ENCODE measurements at regions not wholly inside any gene's neighbourhood (a gene's known extent, or its start where the extent isn't known, plus 50 kb on each side); places are given as distances from the start of the nearest gene placed in this dataset.
A peak's percentile ranks its signal among the peaks of the same experiment; 100 is the strongest.

DNA sequence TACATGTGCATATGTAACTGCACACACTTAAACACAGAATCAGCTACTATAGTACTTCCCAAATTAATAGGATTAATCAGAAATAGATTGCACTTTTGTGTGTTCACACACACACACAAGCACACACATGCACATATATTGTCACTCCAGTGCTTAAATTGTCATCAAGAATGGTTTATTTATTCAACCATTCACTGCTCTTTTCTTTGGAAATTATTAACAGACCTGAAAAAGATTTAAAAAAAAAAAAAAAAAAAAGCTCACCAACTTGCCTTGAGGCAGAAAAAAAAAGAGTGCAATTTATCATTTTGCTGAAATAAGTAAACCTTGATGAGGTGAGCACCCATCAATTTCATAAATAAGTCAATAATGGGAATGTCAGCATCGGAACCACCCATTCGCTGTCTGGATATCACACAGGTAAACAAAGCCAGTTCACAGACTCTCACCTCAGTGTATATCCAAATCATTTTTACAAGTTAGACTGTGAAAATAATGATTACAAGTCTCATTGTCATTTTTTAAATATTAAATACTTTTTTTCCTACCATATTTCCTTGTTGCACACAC is 562.8 kb downstream of the BNC2 start:
- DNase-seq = no peak

- no peak for DNase-seq
These were observed 561.8 kb downstream of the BNC2 start for GRCh38 chr9:16308645-16309044.

GRCh38 chr9:16309082-16309468 is 561.4 kb downstream of the BNC2 start:
- DNase-seq = no peak

DNA sequence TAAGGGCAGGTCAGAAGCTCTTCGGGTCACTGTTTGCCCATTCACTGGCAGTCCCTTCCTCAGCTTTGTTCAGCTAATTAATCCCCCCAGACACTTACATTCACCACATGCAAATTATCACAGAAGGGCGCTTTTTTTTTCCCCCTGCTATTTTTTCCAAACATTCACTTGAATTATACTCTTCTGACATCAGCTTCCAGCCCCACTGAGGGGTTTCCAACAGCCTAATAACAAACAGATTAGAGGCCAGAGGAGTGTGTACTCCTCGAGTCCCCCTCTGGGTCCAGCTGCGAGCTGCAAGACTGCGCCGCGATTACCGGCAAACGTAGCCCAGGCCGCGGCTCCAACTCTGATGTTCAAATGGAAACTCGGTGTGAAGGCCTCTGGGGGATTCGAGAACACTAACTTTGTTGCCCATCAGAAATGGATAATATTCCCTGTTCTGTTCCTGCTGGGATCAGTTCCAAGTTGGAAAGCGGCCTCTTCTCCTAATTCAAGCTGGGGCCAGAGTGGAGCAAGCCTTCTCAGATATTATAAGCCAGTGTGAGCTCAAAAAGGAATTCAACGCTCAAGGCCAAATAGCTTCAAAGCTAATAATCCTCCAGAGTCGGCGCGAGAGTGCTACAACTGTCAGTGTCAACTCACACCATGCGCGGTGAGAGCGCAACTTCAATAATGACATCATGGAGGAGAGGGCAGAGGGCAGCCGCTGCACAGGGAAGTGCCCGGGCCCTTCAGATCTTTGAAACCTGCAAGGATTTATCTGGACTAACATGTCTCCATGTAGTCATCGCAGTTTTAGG is 560.8 kb downstream of the BNC2 start:
- DNase-seq = peak in 4 of 58 donors; percentile 8 to 37 (median 13)

- DNase-seq = peak in 2 of 58 donors; percentile 13 to 30
These were observed 560.0 kb downstream of the BNC2 start for GRCh38 chr9:16310278-16311110.

DNA sequence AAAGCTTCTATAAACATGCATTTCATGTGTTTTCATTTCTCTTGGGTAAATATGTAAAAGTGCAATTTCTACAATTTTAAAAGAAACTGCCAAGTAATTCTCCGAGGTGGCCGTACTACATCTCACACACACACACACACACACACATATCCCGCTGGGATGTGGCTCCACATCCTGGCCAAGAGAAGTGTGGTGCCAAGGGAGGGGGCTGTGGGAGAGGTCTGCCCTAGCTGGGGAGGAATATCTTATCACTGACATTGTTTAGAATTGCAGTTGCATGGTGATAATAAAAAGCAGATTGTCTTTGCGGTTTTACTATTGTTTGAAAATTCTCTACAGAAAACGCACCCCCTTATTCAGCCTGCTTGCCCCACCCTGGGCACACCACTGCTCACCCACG is 558.4 kb downstream of the BNC2 start:
- DNase-seq = no peak

DNA sequence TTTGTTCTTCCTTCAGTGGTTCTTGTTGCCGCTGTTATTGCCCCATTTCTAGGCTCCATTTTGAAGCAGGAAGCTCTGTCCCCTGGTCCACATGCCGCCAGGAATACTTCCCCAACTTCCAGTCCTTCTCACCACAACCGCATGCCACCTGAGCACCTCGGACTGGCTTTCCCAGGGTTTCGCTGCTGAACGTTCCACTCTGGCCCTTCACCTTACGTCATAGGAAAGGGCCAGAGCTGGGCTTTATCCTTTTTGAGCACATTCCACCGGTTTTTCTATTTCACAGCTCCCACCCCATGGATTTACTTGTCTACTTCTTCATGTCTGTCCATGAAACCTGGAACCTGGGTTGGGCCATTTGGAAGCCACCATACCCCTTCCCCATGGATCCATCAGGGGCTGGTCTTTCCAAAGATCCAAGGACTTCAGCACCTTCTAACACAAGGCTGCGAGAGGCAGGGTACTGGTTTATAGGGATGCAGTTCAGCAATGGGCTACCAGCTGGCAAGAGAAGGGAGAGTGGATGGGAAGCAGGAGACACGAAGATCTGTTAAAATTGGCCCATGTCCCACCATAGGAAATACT is 557.4 kb downstream of the BNC2 start:
- no peak for DNase-seq

DNA sequence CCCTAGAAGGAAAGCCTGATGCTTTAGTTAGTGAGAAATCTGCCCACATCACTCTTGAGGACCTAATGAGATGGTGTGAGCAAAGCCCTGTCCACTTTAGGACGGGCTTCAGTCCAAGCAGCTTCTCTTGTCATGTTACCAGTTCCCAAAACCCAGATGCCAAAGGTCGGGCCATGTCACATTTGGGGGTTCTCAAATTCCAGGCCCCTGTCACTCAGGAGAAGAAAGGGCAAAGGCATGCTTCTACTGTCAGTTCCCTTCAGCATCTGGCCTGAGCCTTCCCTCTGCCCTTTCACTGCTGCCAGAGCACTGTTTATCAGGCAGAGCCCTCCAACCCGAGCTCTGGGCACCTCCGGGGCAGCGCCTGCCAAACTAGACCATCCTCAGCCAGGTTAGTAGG is 556.0 kb downstream of the BNC2 start:
- no peak for DNase-seq

DNA sequence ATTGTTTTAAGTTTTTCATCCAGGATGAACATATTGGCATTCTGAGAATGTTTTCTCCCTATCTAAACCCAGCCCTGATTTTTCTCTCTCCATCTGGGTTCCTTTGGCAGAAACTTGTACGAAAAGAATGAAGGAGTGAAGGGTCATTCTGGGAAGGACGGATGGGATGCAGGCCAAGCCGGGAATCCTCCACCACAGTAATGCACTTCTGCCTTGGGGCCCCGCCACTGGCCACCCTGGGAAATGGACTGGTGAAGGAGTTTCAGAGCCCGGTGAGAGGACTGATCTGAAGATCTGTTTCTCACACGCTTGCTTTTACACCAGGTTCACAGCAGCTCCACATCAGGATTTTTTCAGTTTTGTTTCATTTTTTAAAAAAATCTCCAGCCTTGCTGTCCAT is 554.8 kb downstream of the BNC2 start:
- DNase-seq = no peak

GRCh38 chr9:16316456-16316855 is 554.0 kb downstream of the BNC2 start:
- DNase-seq = no peak

- peak in 17 of 58 donors; percentile 11 to 45 (median 23) for DNase-seq
These were observed 553.3 kb downstream of the BNC2 start for GRCh38 chr9:16316911-16317817.

DNA sequence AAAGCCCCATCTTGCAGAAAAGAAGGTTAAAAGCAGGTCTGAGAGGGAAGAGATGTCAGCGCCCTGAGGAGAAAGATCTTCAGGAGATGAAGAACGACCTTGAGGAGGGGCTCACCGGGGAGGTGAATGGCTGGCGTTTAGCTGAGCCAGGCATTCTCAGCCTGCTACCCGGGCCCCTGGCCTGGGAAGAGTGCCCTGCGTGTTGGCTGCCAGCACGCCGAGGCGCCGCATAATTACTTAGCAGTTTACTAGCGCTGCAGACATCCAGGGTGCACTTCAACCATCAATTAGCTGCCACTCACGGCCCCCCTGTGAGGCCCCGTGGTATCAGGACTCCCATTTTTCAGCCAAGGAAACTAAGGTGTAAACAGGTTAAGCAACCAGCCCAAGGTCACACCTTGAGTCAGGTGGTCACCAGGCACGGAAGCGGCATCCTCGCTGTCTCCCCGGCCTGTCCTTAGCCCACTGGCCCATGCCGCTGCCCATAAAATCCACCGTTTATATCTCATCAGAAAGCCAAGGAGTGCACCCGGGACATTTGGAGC is 551.9 kb downstream of the BNC2 start:
- peak in 29 of 58 donors; percentile 11 to 66 (median 34) for DNase-seq

- DNase-seq = no peak
These were observed 550.8 kb downstream of the BNC2 start for GRCh38 chr9:16319646-16320045.

DNA sequence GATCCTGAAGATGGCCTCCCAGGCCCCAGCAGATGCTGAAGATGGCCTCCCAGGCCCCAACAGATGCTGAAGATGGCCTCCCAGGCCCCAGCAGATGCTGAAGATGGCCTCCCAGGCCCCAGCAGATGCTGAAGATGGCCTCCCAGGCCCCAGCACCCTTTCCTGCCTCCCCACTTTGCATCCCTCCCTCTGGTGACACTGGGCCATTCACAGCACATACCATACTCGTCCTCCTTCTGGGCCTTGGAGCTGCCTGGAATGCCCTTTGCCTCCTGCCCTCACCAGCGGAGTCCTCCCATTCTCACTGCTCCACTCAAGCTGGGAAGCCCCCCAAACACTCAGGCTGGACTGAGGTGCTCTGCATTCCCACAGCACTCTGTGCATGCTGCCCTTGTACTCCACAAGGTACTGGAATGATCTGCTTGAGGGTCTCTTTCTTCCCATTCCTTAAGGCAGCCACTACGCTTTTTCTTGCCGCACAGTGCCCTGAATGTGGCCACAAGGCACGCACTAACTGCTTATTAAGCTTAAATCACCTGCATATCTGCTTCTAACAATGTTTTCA is 550.0 kb downstream of the BNC2 start:
- DNase-seq = no peak

DNA sequence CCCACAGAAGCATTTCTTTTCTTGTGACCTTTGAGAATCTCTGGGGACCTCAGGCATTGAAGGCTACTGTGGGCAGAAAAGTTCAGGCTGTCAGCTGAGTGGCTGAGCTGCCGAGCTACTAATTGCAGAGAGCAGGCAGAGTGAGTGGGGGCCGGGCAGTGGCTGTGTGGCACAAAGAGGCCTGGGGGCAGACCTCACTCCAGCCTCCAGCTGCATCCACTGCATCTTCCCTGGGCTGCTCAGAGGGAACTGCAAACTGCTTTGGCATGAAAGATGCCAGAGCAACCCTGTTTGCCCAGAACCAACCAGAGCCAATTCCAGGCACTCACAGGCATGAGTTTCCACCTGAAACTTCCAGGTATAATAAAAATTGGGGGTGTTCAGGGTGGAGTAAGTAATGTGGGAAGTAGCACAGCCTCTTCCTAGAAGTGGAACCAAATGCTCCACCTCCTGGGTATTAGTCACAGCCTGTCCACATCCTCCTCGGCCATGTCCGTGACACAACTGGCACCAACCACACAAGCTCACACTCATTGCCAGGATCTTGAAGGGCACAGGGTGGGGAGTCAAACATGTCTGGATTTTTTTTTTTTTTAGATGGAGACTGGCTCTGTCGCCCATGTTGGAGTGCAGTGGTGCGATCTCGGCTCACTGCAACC is 548.9 kb downstream of the BNC2 start:
- peak in 4 of 58 donors; percentile 7 to 39 (median 20) for DNase-seq

- DNase-seq = no peak
These were observed 547.6 kb downstream of the BNC2 start for GRCh38 chr9:16322849-16323248.

- no peak for DNase-seq
These were observed 544.5 kb downstream of the BNC2 start for GRCh38 chr9:16325966-16326365.

DNA sequence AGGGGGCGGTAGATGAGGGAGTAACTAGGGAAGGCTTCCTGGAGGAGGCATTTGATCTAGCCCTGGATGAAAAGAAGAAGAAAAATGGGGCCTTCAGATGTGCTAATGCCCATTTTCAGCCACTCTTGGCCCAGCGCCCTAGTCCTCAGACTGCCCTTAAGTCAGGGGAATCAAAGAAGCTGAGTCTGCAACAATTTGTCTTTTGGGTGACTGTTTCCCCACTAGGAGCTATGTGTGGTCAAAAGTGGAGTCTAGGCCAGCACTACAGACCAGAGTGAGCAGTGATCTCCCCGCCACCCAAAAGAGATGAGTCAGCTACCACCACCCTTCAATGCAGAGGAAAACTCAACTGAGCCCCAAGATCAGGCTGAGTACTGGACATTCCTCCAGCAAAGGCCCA is 542.1 kb downstream of the BNC2 start:
- no peak for DNase-seq

GRCh38 chr9:16329671-16330113 is 540.8 kb downstream of the BNC2 start:
- DNase-seq = no peak

Measured in anterior cingulate cortex (tissue), 58 donors.